ENCODE measurements at regions not wholly inside any gene's neighbourhood (a gene's known extent, or its start where the extent isn't known, plus 50 kb on each side); places are given as distances from the start of the nearest gene placed in this dataset.

DNA sequence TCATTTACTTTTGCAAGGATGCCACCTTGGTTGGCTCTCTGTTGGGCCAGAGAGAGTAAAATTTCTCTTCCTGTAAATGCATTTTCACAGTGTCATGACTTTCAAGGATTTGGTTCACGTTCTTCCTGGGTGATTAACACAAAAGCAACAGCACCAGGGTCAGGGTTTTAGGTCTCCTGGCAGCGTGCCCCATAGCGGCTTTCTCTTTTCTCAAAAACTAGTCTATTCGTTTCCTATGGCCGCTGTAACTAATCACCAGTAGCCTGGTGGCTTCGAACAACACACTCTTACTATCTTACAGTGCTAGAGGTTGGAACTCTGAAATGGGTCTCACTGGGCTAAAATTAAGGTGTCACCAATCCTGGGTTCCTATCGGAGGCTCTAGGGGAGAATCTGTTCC is 56.3 kb upstream of the ACMSD start:
- intact Hi-C loops (cut with DNase I, micrococcal nuclease) = no loop called here
- Histone ChIP-seq H3K36me3 (ENCODE audit: low read depth) (no peaks in the 10 kb centered on the region), H3K4me3 (no peak overlapping the region), H3K9me3 (no peaks in the 10 kb centered on the region), H3K4me1 (ENCODE audit: low read depth) (no peaks in the 10 kb centered on the region)
- DNase-seq = no peak
- ATAC-seq = no peak
- TF ChIP-seq, protein P1, sequence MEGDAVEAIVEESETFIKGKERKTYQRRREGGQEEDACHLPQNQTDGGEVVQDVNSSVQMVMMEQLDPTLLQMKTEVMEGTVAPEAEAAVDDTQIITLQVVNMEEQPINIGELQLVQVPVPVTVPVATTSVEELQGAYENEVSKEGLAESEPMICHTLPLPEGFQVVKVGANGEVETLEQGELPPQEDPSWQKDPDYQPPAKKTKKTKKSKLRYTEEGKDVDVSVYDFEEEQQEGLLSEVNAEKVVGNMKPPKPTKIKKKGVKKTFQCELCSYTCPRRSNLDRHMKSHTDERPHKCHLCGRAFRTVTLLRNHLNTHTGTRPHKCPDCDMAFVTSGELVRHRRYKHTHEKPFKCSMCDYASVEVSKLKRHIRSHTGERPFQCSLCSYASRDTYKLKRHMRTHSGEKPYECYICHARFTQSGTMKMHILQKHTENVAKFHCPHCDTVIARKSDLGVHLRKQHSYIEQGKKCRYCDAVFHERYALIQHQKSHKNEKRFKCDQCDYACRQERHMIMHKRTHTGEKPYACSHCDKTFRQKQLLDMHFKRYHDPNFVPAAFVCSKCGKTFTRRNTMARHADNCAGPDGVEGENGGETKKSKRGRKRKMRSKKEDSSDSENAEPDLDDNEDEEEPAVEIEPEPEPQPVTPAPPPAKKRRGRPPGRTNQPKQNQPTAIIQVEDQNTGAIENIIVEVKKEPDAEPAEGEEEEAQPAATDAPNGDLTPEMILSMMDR (IDR thresholded peaks at IDR 0.05) = no peak

GRCh38 chr2:134782792-134783191 is 55.6 kb upstream of the ACMSD start:
- intact Hi-C loops (cut with DNase I, micrococcal nuclease) = no loop called here
- H3K4me1 ChIP-seq (ENCODE audit: low read depth) = no peaks in the 10 kb centered on the region
- ATAC-seq (no peak), DNase-seq (peak in 1 of 3 donors; percentile 4)
- no peaks in the 10 kb centered on the region for H3K36me3 ChIP-seq (ENCODE audit: low read depth)
- no peaks in the 10 kb centered on the region for H3K9me3 ChIP-seq
- H3K4me3 ChIP-seq = no peak overlapping the region
- TF ChIP-seq, protein P1 (IDR thresholded peaks at IDR 0.05) = no peak

- no peaks in the 10 kb centered on the region for H3K9me3 ChIP-seq
- ATAC-seq (no peak), DNase-seq (no peak)
- intact Hi-C loops (cut with DNase I, micrococcal nuclease) = no loop called here
- no peak overlapping the region for H3K4me3 ChIP-seq
- H3K4me1 ChIP-seq (ENCODE audit: low read depth) = no peaks in the 10 kb centered on the region
- TF ChIP-seq, protein P1 (IDR thresholded peaks at IDR 0.05) = no peak
- no peaks in the 10 kb centered on the region for H3K36me3 ChIP-seq (ENCODE audit: low read depth)
Observed at GRCh38 chr2:134783912-134784311, 54.5 kb upstream of the ACMSD start.

- intact Hi-C loops (cut with DNase I, micrococcal nuclease) = no loop called here
- ATAC-seq (no peak), DNase-seq (no peak)
- Histone ChIP-seq H3K9me3 (no peaks in the 10 kb centered on the region), H3K36me3 (ENCODE audit: low read depth) (no peaks in the 10 kb centered on the region), H3K4me1 (ENCODE audit: low read depth) (no peaks in the 10 kb centered on the region), H3K4me3 (no peak overlapping the region)
- TF ChIP-seq, protein P1 (IDR thresholded peaks at IDR 0.05) = no peak
Observed at GRCh38 chr2:134785659-134786430, 52.6 kb upstream of the ACMSD start.

DNA sequence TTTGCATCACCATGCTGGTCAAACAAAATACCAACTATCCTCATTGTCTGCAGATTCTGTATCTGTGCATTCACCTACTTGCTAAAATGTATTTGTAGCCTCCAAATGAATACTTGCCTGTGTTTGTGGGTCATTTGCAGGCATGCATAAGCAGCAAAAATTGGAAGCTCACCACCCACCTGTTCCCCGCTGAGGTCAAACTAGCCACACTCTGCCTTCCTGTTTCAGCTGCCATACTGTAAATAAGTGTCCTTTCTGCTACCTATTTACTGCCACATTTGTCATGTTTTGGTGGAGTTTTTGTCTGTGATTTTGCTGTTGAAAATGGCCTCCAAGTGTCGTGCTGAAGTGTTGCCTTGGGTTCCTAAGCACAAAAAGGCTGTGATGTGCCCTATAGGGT is 50.0 kb upstream of the ACMSD start:
- no peaks in the 10 kb centered on the region for H3K4me1 ChIP-seq (ENCODE audit: low read depth)
- DNase-seq = no peak
- intact Hi-C loops (cut with DNase I, micrococcal nuclease) = no loop called here
- no peak for ATAC-seq
- TF ChIP-seq, protein P1 (IDR thresholded peaks at IDR 0.05) = no peak
- no peaks in the 10 kb centered on the region for H3K36me3 ChIP-seq (ENCODE audit: low read depth)
- no peaks in the 10 kb centered on the region for H3K9me3 ChIP-seq
- no peak overlapping the region for H3K4me3 ChIP-seq

Data from mucosa of descending colon (tissue), 3 donors.